ENCODE measurements at regions not wholly inside any gene's neighbourhood (a gene's known extent, or its start where the extent isn't known, plus 50 kb on each side); places are given as distances from the start of the nearest gene placed in this dataset.

DNA sequence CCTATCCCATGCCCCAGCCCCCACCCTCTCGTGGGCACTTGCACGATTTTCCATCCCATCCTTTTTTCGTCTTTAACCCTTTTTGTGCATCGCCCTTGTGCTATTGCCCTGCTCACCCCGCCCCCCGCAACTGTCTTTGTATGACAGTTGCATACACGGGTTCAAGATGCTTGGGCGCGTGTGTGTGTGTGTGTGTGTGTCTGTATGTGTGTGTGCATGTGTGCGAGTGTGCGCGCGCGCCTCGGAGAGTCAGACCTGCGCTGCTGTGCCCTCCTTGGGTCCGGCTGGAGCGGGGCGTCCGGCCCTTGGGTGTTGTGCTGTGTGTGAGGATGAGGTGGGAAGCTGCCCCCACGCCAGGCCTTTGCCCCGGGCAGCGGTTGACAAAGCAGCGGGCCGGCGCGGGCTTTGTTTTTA lies 230.7 kb downstream of the HAUS1 start:
- TF ChIP-seq, protein P1, sequence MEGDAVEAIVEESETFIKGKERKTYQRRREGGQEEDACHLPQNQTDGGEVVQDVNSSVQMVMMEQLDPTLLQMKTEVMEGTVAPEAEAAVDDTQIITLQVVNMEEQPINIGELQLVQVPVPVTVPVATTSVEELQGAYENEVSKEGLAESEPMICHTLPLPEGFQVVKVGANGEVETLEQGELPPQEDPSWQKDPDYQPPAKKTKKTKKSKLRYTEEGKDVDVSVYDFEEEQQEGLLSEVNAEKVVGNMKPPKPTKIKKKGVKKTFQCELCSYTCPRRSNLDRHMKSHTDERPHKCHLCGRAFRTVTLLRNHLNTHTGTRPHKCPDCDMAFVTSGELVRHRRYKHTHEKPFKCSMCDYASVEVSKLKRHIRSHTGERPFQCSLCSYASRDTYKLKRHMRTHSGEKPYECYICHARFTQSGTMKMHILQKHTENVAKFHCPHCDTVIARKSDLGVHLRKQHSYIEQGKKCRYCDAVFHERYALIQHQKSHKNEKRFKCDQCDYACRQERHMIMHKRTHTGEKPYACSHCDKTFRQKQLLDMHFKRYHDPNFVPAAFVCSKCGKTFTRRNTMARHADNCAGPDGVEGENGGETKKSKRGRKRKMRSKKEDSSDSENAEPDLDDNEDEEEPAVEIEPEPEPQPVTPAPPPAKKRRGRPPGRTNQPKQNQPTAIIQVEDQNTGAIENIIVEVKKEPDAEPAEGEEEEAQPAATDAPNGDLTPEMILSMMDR (IDR thresholded peaks at IDR 0.05): no peak
- TF ChIP-seq POLR2A (IDR thresholded peaks at IDR 0.05): no peak

All from Peyer's patch (tissue), 4 donors.